GM21723 (cell line): ENCODE measurements at regions not wholly inside any gene's neighbourhood (a gene's known extent, or its start where the extent isn't known, plus 50 kb on each side); places are given as distances from the start of the nearest gene placed in this dataset.

Experiments
- ATAC-seq: cut with Tn5 transposase; IDR thresholded peaks from one replicate; pipeline ENCODE4 v1.9.1; 2021; ENCODE audit warnings: mild to moderate bottlenecking, moderate library complexity; ENCODE audit not compliant: unreplicated experiment

- no peak for ATAC-seq
These were observed 297.3 kb downstream of the CYP26B1 start for GRCh38 chr2:71850306-71850801.

- ATAC-seq = no peak
These were observed 297.9 kb downstream of the CYP26B1 start for GRCh38 chr2:71849607-71850305.

- ATAC-seq = no peak
These were observed 298.6 kb downstream of the CYP26B1 start for GRCh38 chr2:71849111-71849510.

- ATAC-seq = no peak
These were observed 300.9 kb downstream of the CYP26B1 start for GRCh38 chr2:71846669-71847291.

- ATAC-seq = no peak
These were observed 301.6 kb downstream of the CYP26B1 start for GRCh38 chr2:71846072-71846471.

- no peak for ATAC-seq
These were observed 302.7 kb downstream of the CYP26B1 start for GRCh38 chr2:71844967-71845366.

GRCh38 chr2:71843391-71843850 lies 304.2 kb downstream of the CYP26B1 start:
- ATAC-seq = no peak

GRCh38 chr2:71842744-71843143 lies 304.9 kb downstream of the CYP26B1 start:
- no peak for ATAC-seq

GRCh38 chr2:71839826-71840225 lies 307.8 kb downstream of the CYP26B1 start:
- ATAC-seq = no peak

- no peak for ATAC-seq
These were observed 312.9 kb downstream of the CYP26B1 start for GRCh38 chr2:71834796-71835195.

GRCh38 chr2:71833855-71834560 lies 313.7 kb downstream of the CYP26B1 start:
- ATAC-seq = no peak

GRCh38 chr2:71833272-71833671 lies 314.4 kb downstream of the CYP26B1 start:
- ATAC-seq = no peak

- no peak for ATAC-seq
These were observed 314.8 kb downstream of the CYP26B1 start for GRCh38 chr2:71832844-71833243.

- ATAC-seq = no peak
These were observed 315.3 kb downstream of the CYP26B1 start for GRCh38 chr2:71832388-71832787.

- no peak for ATAC-seq
These were observed 316.5 kb downstream of the CYP26B1 start for GRCh38 chr2:71831193-71831577.

- no peak for ATAC-seq
These were observed 317.0 kb downstream of the CYP26B1 start for GRCh38 chr2:71830497-71831192.

GRCh38 chr2:71829008-71829407 lies 318.7 kb downstream of the CYP26B1 start:
- ATAC-seq = no peak

- no peak for ATAC-seq
These were observed 319.7 kb downstream of the CYP26B1 start for GRCh38 chr2:71827973-71828372.

- no peak for ATAC-seq
These were observed 320.1 kb downstream of the CYP26B1 start for GRCh38 chr2:71827524-71827901.

GRCh38 chr2:71826826-71827523 lies 320.7 kb downstream of the CYP26B1 start:
- no peak for ATAC-seq

- ATAC-seq = no peak
These were observed 321.4 kb downstream of the CYP26B1 start for GRCh38 chr2:71826299-71826698.
